Mammary epithelial cell (primary cell): ENCODE measurements at regions not wholly inside any gene's neighbourhood (a gene's known extent, or its start where the extent isn't known, plus 50 kb on each side); places are given as distances from the start of the nearest gene placed in this dataset.

Experiments used
- CTCF ChIP-seq, 2 donors: IDR thresholded peaks in 1 of 2; conservative IDR thresholded peaks in 1 of 2; 2 replicates each; pipeline ENCODE4 v1.5.1; 2011 to 2012; ENCODE audit warnings: inconsistent platforms in 2 of 2, low read length in 2 of 2, mild to moderate bottlenecking in 2 of 2, control low read depth in 1 of 2, low read depth in 1 of 2; ENCODE audit not compliant: insufficient read depth in 1 of 2; ENCODE audit errors: extremely low read depth in 1 of 2
- EZH2 ChIP-seq: IDR thresholded peaks from 2 replicates; pipeline ENCODE4 v1.6.1; 2012; ENCODE audit warnings: low read length, inconsistent platforms, borderline replicate concordance

- no peak for TF ChIP-seq EZH2
- no peak for TF ChIP-seq CTCF (conservative IDR thresholded peaks at IDR 0.05 in 1 of 2, IDR thresholded peaks at IDR 0.05 in 1 of 2; ENCODE audit: extremely low read depth in 1 of 2, insufficient read depth in 1 of 2, low read depth in 1 of 2, low read length in 2 of 2)
These were observed 216.8 kb downstream of the RAD51AP2 start for GRCh38 chr2:17301437-17301836.
